GM08714 (cell line): ENCODE measurements at regions not wholly inside any gene's neighbourhood (a gene's known extent, or its start where the extent isn't known, plus 50 kb on each side); places are given as distances from the start of the nearest gene placed in this dataset.

Experiments used
- H3K4me3 ChIP-seq: fragments of 200-500 bp; sonication (Bioruptor generic); 2 replicates; pipeline ENCODE4 v1.5.1; 2014; ENCODE audit warnings: mild to moderate bottlenecking, low read length, inconsistent platforms
- ZNF274 ChIP-seq: IDR thresholded peaks from 2 replicates; pipeline ENCODE4 v1.6.1; 2012; ENCODE audit warnings: mild to moderate bottlenecking, low read depth, low read length

- TF ChIP-seq ZNF274: no peak
- H3K4me3 ChIP-seq: no peak overlapping the region
Observed at GRCh38 chr7:42858570-42858969, 53.3 kb downstream of the C7orf25 start.

DNA sequence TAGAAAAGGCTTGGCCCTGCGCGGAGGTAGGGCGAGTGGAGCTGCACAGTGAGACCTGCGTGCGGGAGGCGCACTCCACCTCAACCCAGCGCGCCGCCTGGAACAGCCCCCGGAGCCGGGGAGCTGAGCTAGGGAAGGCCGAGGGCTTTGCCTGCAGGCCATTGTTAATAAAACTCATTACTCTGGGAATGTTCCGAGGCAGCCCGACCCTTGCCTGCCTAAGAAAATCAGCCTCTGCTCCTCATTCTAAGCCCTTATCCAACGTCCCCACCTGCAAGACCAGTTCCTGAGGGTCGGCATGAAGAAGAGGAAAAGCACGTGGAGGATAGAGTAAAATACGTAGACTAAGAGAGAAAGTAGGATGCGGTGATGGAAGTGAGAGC is 55.3 kb downstream of the C7orf25 start:
- TF ChIP-seq ZNF274: no peak
- H3K4me3 ChIP-seq: peak overlapping the region; percentile 49; the same call in 1 of the 2 replicates

GRCh38 chr7:42854571-42855118 is 57.2 kb downstream of the C7orf25 start:
- TF ChIP-seq ZNF274: no peak
- no peak overlapping the region for H3K4me3 ChIP-seq

DNA sequence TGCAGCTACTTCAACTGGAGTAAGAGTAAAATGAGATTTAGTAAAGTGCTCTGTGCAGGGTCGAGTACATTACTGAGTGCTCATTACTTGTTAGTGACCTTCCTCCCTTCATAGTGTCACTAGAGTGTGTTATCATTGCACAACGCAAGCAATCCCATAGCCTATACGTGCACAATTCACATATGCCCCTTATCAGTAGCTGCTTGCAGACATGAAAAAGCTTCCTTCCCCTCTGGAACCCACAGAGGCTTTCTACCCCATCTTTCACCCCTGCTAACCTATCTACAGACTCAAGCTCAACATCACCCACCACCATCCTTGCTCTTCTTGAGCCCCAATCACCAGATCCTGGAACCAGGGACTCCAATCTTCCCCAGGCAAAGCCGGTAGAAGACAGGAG is 59.3 kb downstream of the C7orf25 start:
- no peak for TF ChIP-seq ZNF274
- no peak overlapping the region for H3K4me3 ChIP-seq

DNA sequence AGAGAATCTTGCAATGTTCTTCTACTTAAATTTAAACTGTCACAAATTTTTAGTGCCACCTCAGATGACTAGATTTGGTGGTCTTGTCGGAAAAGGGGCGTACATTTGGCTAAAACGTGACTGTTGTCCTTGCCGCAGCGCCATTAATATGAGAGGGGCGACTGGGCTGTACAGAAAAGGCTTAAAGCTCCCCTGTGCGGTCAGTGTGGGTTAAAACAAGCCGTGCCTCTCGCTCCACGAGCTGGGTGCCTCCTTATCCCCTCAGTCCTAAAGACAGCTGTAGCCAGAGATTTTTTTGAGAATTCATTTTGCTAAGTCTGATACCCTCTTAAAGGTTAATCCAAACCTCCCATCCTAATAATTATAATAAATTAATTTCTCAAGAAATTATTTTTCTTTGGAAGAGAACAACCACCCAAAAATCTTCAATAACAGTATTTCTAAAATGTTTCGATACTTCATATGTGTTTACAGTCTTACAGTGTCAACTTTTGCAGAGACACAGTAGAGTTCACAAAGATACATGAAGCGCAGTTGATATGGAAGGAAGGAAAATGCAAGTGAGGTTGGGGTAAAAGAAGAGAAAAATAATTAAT is 68.6 kb downstream of the C7orf25 start:
- no peak for TF ChIP-seq ZNF274
- H3K4me3 ChIP-seq: no peak overlapping the region

DNA sequence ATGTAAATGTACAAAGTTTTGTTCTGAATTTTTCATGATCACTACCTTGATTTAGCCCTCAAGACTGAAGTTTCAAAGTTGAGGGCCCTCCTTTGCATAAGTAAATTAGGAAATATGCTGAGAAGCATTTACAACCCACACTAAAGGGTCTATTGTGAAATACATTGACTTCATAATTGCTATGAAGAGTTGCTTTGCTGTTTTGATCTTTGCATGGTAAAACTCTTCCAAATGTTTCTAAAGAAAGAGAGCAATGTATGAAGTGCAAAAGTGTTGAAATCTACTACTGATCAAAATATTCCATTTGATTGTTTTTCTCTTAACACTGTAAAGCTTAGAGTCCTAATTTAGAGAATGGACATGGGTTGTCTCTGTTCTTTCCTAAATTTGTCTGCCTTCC is 77.2 kb downstream of the C7orf25 start:
- no peak for TF ChIP-seq ZNF274
- no peak overlapping the region for H3K4me3 ChIP-seq

GRCh38 chr7:42833411-42833810 is 78.5 kb downstream of the C7orf25 start:
- TF ChIP-seq ZNF274: no peak
- H3K4me3 ChIP-seq: no peak overlapping the region

- TF ChIP-seq ZNF274: no peak
- no peak overlapping the region for H3K4me3 ChIP-seq
Observed at GRCh38 chr7:42832667-42833066, 79.2 kb downstream of the C7orf25 start.

GRCh38 chr7:42831718-42832522 is 80.0 kb downstream of the C7orf25 start:
- no peak overlapping the region for H3K4me3 ChIP-seq
- no peak for TF ChIP-seq ZNF274

- TF ChIP-seq ZNF274: no peak
Observed at GRCh38 chr7:42831006-42831717, 80.7 kb downstream of the C7orf25 start.

GRCh38 chr7:42812779-42813178 is 99.1 kb downstream of the C7orf25 start:
- H3K4me3 ChIP-seq: no peak overlapping the region
- TF ChIP-seq ZNF274: no peak

More at GRCh38 chr7:42831006-42831717, 80.7 kb downstream of the C7orf25 start:
- no peak overlapping the region for H3K4me3 ChIP-seq

GRCh38 chr7:42805601-42806000 is 106.3 kb downstream of the C7orf25 start:
- no peak for TF ChIP-seq ZNF274
- H3K4me3 ChIP-seq: no peak overlapping the region

DNA sequence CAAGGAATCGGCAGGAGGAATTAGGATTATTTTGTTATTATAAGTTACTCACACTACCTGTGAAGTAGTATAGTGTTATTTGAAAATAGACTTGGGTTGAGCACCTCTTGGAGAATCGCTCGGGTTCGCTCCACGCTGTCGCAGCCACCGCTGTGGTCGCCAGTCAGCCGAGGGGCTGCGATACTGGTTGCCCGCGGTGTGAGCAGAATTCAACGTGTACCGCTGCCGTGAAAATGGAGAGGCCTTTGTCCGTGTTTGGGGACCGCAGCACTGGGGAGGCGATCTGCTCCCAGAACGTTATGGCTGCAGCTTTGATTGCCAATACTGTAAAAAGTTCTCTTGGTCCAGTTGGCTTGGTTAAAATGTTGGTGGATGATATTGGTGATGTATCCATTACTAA is 117.2 kb downstream of the C7orf25 start:
- no peak for TF ChIP-seq ZNF274
- no peak overlapping the region for H3K4me3 ChIP-seq

- no peak for TF ChIP-seq ZNF274
- H3K4me3 ChIP-seq: no peak overlapping the region
Observed at GRCh38 chr7:42792841-42793240, 119.0 kb downstream of the C7orf25 start.
